ENCODE measurements at regions not wholly inside any gene's neighbourhood (a gene's known extent, or its start where the extent isn't known, plus 50 kb on each side); places are given as distances from the start of the nearest gene placed in this dataset.
"Not testable (repeated sequence)": the region's sequence is repeated elsewhere in the genome, so short reads cannot be mapped to it uniquely, and the experiment has no call there.

DNA sequence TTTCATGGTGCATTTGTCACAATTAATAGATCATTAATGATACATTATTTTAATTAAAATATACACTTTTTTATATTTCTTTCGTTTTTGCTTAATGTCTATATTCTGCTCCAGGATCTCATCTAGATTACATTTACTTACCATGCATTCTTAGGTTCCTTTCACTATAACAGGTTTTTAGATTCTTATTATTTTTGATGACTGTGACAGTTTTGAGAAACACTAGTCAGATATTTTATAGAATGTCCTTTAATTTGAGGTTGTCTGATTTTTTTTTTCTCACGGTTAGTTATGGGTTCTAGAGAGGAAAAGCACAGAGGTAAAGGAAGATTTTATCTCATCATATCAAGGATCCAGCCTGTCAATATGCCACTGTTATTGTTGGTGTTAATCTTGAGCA, 595.8 kb upstream of the BCHE start:
- no peak for DNase-seq

DNA sequence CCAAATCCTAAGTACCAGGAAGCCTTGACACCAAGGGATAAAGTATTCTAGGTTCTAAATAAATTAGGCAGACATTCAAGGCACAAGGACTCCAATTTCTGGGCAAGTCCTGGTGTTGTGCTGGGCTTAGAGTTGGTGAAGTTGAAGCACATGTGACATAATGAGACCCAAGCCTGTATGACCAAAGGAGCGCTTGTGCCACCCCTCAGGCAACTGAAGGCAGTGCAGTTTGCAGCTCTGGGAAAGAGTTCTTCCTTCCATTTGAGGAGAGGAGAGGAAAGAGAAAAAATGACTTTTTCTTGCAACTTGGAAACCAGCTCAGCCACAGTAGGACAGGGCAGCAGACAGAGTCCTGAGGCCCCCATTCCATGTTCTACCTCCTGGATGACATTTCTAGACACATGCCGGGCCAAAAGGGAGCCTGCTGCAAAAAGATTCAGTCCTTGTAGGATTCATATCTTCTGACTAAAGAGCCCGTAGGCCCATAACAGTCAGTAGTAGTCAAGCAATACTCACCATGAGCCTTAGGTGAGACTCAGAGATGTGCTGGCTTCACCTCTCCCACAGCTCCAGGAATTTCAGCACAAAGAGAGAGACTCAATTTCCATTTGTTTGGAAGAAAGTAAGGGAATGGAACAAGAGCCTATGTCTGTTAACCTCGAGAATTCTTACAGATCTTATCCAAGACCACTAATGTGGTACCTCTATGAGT, 588.8 kb upstream of the BCHE start:
- DNase-seq, result no peak

DNA sequence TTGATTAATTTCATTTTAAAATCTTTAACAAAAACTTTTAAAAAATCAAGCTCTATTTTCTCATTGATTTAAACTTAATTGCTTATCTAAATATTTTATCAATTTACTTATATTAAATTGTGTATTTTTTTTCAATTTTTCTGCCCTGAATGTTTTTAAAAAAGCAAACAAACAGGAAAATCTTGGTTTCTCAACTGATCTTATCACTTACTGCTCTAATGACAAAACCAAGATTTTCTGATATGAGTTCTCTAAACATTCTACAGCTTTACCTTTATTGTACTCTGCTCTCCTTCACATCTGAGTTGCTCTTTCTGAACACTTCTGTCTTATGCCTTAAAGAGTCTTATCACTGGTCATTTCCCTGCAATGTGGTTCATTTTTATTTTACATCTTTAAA, 587.8 kb upstream of the BCHE start:
- DNase-seq, result no peak

DNA sequence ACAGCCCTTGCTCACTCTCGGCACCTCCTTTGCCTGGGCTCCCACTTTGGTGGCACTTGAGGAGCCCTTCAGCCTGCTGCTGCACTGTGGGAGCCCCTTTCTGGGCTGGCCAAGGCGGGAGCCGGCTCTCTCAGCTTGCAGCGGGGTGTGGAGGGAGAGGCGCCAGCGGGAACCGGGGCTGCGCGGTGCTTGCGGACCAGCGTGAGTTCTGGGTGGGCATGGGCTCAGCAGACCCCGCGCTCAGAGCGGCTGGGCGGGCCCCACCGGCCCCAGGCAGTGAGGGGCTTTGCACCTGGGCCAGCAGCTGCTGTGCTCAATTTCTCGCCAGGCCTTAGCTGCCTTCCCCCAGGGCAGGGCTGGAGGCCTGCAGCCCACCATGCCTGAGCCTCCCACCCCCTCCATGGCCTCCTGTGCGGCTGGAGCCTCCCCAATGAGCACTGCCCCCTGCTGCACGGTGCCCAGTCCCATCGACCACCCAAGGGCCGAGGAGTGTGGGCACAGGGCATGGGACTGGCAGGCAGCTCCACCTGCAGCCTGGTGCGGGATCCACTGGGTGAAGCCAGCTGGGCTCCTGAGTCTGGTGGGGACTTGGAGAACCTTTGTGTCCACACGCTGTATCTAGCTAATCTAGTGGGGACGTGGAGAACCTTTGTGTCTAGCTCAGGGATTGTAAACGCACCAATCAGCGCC, 586.7 kb upstream of the BCHE start:
- DNase-seq, result not testable (repeated sequence)

DNA sequence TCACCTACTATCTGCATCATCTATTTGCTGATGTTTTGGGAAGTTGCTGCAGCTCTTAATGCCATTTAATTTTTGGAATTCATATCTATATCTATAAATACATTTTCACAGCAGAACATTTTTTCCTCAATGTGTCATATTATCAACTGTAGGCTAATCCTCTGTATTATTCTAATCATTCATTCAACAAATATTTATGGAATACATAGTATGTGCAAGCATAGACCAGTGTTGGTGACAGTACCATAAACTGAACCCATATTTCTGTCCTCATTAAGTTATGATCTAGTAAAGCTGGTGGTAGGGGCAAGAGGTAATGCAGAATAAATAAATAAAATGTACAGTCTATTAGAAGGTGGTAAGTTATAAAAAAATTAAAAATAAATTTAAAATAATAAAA, 585.3 kb upstream of the BCHE start:
- DNase-seq, result no peak

DNA sequence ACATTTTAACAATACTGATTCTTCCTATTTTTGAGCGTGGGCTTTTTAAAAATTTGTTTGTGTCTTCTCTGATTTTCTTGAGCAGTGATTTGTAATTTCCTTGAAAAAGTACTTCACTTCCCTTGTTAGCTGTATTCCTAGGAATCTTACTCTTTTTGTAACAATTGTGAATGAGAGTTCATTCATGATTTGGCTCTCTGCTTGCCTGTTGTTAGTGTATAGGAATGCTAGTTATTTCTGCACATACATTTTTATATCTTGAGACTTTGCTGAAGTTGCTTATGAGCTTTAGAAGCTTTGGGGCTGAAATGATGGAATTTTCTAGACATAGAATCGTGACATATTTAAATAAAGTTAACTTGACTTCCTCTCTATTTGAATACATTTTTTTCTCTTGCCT, 582.8 kb upstream of the BCHE start:
- no peak for DNase-seq

DNA sequence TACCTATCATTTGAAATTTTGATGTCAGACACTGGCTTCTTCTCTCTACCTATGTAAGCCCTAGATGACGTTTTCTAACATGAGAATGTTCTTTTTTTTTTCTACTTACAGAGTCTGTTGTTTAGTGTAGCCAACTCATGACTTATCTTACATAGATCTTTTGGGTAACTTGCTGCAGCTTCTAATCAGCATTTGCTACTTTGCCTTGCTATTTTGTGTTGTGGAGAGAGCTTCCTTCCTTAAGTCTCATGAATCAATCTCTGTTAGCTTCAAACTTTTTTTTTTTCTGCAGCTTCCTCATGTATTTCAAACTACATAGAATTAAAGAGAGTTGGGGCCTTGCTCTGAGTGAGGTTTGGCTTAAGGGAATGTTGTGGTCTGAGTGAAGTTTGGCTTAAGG, 568.7 kb upstream of the BCHE start:
- DNase-seq, result no peak

DNA sequence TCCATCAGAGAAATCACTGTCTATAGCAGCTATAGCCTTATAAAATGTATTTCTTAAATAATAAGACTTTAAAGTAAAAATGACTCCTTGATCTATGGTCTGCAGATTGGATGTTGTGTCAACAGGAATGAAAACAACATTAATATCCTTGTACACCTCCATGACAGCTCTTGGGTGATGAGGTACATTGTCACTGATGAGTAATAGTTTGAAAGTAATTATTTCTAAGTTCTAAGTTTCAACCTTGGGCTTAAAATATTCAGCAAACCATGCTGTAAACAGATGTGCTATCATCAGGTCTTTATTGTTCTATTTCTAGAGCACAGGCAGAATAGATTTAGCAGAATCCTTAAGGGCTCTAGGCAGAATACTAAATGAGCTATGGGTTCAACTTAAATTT, 568.2 kb upstream of the BCHE start:
- DNase-seq, result no peak

DNA sequence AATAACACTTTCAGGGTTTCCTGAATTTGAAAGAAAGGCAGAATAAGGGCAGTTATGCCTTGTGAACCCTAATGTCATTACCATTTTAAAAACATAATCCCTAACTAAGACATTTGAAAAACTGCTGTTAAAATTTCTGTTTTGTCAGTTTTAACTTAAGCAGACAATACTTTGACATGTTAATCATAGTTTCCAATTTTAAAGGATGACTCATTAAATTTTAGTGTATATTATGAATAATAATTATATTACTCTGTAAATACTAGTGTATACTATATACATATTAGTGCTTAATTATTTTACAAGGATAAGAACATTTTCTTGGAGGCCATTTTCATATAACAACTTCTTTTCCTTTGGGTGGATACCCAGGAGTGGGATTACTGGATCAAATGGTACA, 553.1 kb upstream of the BCHE start:
- no peak for DNase-seq

DNA sequence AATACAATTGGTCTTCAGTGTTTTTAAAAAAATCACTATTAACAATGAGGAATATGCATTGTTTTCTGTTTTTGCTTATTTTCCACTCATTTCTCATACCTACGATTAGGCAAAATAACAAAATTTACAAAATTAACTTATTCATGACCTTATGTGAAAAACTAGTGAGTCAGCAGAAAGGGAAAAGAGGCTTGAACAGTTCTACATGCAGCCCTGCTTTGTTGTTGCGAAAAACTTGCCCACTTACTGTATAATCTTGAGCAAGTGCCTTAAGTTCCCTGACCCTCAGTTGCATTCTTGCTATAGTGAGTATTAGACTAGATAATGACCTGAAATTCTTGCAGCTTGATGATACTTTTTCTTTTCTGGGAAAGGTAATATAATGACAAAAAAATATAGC, 551.1 kb upstream of the BCHE start:
- no peak for DNase-seq

DNA sequence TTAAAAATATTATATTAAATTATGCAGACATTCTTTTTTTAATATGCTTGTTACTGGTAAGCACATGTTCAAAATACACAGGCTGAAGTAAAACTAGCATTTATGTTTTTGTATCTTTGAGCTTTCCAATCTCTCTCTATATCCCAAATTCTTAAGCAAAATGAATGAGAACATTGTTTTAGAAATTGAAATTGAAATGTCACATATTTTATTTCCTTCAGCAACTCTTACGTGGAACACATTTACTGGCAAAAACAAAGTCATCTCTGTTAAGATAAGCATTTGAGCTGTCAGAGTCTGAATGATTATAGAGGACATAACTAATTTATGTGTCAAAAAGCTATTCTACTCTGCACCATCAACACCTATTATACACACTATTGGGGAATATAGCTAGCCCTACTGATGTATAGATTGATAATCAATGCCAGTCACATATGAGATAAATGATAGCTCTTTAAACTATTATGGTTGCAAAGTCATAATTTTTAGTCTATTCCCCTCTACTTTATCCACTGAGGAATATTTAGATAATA, 535.4 kb upstream of the BCHE start:
- no peak for DNase-seq

DNA sequence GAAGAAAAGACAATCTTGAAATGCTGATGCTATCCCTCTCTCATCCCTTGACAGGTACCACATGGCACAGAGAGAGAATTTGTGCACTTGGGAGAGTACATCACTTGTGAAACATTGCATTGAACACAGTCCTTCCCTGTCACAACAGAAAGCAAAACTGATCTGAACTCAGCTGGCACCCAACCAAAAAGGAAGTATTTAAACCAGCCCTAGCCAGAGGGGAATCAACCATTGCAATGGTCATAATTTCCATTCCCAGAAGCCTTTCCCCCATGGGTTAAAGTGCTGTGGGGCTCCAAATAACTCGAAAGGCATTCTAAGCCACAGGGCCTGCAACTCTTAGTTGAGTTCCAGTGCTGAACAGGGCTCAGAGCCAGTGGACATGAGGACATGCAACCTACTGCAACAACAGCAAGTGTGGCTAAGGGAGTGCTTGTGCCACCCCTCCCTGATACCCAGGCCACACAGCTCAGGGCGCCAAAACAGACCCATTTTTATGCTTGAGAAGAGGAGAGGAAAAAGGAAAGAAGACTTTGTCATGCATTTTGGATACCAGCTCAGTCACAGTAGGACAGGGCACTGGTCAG, 530.8 kb upstream of the BCHE start:
- DNase-seq, result no peak

DNA sequence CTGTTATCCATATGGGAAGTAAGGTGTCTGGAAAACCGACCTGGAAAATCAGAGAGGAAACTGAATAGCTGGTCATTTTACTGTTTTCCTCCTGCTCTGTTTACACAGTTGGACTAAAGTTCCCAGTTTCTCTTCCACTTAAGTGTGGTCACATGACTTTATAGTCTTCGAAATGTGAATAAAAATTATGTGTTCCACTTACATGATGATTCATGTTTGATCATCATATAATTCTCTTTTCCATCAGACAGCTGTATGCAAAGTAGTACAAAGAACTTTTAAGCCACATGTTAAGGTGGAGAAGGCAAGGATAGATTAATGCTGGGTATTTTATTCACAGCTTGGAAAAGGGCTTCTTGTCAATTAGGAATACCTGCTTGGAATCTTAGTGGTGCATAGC, 525.5 kb upstream of the BCHE start:
- no peak for DNase-seq

DNA sequence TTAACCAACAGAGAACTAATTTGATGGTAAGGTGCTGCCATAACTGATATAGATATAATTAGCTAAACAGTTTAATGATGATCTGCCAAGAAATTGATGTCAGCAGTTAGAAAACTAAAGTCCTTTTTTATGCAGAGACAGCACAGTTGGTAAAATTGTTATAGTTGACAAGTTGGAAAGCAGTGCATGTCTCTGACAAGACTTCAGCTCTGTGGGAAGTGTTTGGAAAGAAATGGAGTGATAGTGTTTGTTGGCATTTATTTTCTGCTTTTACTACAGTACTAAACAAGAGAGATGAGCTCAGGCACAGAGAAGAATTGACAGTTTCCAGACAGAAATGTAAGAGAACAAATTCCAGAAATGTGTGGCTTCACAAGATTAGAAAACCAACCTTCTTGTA, 523.5 kb upstream of the BCHE start:
- no peak for DNase-seq

DNA sequence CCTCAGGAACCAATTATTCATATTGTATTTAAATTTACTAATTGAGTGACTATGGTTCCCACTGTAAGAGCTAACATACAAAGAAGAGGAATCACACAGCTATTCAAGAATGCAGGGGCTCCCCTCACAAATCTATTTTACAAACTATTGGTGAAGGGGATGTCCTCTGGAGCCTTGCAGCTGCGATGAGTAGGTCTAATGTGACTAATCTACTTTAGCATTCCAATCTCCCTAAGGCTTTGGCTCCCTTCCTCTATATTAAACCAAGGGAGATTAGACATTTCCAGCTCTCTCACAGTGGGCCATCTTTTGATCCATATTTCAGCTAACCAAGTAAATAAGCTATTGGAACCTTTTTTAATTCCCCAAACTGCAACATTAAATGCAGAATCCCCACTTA, 514.2 kb upstream of the BCHE start:
- no peak for DNase-seq

DNA sequence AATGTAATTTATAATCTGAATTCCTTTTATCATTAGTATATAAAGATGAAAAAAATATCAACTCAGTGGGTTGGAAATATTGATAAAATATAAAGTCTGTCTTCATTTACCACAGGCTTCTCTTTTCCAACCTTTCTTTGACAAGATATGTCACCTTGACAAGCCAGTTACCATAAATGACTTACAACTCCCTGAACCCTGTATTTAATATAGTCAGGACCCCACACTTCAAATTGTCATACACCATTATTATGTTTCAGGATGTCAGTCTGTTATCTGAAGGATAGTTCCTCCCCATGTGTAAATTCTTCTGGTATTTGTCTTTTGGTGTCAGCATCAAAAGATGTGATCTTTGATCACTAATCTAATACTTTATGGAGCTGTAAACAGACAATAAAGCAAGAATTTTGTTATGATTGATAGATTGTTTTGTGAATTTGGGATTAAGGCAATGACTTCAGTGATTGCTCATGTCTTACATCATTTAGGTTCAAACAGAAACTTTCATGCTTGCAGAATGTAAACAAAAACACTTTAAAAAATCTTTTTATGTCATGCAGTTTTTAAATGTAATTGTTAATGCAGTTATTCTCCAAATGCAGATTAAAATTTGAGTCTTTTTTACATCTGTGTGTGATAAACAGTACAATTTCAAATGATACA, 503.5 kb upstream of the BCHE start:
- no peak for DNase-seq

DNA sequence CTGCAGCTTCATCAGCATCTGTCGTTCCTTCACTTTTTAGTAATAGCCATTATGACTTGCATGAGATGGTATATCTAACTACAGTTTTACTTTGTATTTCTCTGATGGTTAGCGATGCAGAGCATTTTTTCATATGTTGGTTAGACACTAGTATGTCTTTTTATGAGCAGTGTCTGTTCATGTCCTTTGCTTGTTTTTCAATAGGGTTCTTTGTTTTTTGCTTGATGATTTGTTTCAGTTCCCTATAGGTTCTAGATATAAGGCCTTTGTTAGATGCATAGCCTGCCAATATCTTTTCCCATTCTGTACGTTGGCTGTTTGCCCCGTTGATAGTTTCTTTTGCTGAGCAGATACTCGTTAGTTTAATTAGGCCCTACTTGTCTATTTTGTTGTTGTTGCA, 487.2 kb upstream of the BCHE start:
- DNase-seq, result no peak

DNA sequence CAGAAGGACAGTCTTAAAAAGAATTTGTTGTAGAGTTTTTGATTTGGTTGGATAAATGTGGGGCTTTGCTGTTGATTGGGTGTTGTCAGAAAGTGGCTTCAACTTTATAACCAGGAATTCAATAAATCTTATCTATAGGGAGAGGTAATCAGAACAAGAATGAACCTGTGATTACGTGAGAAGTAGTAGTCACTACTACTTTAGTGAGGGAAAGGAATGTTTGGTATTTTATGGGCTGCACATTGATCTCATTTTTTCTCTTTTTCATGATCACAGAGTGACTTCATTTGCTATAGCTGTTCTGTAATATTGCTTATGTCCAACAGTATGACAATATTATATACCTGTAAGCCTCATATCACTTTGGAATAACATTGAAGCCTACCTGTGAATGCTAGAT, 485.2 kb upstream of the BCHE start:
- no peak for DNase-seq

DNA sequence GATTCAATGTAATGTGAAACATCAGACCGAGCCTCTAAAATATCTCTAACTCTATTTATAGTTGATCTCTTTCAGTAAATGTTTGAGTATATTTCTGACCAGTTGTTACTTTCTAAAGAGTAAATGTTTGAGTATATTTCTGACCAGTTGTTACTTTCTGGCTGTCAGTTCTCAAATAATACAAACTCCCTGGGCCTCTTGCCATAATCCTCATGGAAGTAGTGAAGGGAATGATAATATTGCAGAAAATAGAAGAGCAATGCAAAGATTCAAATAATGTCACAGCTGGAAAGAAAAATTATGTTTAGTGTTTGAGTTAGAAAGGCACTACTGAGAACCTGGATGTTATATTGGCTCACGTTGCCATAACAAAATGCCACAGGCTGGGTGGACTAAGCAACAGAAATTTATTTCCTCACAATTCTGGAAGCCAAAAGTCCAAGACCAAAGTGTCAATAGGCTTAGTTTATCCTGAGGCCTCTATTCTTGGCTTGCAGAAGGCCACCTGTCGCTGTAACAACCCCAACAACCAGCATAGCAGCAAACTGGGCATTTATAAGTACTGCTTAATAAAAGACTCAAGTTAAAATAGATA, 470.6 kb upstream of the BCHE start:
- DNase-seq, result no peak

DNA sequence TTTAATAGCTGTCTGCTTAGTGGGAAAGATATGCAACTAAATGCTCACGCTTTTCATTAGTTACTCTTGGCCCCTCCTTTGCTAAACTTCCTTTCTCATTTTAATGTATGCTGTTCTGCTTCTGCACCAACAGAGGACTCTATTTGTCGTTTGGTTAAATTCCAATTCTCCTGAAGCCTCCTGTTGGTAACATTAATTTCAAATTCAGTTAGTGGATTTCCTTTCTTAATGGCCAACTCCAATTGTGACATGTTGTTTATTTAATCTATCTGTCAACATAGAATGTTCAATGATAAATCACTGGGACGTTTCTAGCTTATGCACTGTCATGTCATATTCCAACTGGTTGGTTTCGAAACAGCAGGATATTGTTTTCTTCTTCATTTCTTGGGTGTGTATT, 467.4 kb upstream of the BCHE start:
- no peak for DNase-seq

DNA sequence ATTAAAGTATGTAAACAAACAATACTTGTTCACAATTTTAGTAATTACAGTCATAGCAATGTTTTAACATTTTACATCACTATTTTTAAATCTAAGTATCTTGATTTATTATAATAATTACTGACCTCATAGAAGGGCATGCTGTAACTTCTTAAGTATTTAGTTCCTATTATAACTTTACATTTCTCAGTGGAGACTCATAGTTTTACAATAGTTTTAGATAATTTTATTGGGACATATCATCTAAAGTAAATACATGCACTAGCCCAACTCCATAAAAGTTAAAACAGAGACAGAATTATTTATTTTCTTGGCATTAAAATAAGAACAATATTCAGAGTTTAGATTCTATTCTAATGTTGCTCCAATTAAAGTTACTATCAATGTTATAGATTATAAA, 466.5 kb upstream of the BCHE start:
- DNase-seq, result no peak

DNA sequence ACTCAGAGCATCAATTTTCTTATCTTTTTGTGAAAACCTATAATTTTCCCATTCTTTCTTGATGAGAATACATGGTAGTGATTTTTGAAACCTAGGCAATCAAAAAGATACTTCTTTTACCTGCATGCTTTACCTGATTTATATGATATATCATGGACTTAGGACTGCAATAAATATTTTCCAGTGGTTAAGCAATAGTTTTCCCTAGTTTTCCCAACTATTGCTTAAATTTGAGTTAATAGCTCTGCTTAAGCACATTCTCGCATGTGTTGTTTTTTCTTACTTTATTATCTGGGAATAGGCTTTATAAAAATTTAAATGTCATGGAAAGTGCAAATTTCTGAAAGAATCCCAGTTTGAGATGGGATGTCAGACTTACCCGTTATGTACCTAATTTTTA, 465.1 kb upstream of the BCHE start:
- no peak for DNase-seq

DNA sequence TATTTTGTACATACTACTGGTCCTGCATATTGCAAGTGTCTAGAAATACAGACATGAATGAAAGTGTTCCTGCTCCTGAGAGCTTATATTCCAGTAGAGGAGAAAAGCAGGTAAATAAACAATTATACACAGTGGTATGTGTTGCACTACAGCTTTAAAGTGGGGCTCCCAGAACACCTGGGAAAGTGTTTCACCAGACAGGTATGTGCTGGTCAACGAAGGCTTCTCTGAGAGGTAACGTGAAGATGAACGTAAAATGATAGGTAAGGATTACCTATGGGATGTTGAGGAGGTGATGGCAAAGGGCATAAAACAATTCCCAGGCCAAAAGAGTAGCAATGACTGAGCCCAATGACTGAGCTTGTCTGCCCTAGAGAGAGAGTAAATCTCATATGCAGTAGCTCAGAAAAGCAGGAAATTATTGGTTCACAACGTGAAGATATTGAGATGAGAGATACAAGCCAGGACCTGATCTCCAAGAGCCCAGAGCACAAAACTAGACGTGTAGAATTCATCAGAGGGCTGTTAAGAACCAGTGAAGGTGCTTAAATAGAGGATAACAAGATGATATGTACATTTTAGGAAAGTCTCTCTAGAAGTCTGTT, 459.1 kb upstream of the BCHE start:
- no peak for DNase-seq

All from COR-L47 (cell line).